HG03521 (cell line): ENCODE measurements at regions not wholly inside any gene's neighbourhood (a gene's known extent, or its start where the extent isn't known, plus 50 kb on each side); places are given as distances from the start of the nearest gene placed in this dataset.

Experiments
- ATAC-seq: cut with Tn5 transposase; IDR thresholded peaks from one replicate; pipeline ENCODE4 v1.9.1; 2021; ENCODE audit warnings: mild to moderate bottlenecking, moderate library complexity; ENCODE audit not compliant: unreplicated experiment

DNA sequence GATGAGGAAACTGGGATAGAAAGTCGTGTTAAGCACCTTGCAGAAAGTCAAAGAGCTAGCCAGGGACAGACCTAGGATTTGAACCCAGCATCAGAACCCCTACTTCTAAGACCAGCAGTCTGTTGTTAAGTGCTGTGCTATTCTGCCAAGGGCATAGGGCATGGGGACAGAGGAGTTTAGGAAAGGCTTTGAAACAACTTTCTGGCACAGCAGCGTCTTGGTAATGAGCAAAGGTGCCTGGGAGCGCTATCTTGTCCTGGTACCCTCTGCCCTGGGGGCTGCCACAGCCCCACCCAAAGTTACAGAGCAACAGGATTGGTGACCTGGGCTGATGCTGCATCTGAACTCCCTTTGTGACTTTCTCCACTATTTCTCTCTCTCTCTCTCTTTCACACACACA, 1108.1 kb downstream of the BCL11B start:
- ATAC-seq: no peak

DNA sequence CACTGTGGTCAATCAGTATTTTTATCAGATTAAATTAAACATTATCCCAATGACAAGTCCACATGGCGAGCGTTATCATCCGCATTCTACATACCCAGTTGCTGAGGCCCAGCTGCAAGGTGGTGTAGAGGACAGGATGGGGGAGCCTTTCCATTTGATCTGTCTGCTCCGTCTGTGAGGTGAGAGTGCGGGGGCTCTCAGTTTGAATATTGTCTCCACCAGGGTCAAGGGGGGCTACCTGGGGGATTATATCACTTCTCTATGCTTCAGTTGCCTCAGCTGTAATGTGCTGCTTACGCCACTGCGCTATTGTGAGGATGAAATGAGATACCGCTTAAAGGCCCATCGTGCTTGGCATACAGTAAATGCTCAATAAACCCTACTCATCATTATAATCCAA, 1106.0 kb downstream of the BCL11B start:
- ATAC-seq: no peak

GRCh38 chr14:98167275-98167674, 1104.7 kb downstream of the BCL11B start:
- ATAC-seq: no peak

- no peak for ATAC-seq
These were observed 1104.3 kb downstream of the BCL11B start for GRCh38 chr14:98167705-98168104.

DNA sequence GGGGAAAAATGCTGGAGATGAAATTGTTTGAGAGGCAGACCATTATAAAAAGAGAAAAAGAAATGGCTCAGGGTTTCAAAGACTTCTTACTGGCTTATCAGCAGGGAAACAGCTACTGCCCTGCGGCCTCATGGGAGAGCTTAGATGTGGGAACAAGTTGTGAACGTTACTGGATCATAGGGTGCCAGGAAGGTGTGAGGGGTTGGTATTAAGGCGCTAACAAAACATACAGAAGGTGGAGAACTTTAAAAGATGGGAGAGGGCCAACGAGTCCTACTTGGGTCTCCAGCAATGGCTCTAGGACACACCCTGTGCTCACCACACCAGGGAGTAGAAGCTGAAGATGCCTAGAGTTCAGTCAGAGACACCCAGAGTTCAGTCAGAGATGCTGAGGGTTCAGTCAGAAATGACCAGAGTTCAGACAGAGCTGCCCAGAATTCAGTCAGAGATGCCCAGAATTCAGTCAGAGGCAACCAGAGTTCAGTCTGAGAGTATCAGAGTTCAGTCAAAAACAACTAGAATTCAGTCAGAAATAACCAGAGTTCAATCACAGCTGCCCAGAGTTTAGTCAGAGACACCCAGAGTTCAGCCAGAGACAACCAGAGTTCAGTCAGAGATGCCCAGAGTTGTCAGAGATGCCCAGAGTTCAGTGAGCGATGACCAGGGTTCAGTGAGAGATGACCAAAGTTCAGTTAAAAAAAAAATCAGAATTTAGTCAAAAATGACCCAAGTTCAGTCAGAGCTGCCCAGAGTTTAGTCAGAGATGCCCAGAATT, 1103.6 kb downstream of the BCL11B start:
- no peak for ATAC-seq

GRCh38 chr14:98169170-98169587, 1102.8 kb downstream of the BCL11B start:
- ATAC-seq: no peak

DNA sequence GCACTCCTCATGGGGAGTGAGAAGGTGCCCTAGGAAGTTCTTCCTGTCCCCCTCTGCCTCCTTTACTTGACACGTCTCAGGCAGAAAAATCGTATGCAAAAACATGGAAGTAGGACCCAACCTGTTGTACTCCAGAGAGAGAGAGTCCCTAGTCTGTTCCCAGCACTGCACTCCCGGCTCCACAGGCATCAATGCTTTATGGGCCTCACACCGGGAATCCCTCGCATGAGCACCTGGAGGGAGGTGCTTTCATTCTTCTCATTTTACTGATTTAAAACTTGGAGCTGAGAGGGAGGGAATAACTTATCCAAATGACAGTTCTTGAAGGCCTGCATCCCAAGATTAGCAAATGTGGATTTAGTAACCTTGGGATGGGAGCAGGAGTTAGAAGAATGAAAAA, 1101.4 kb downstream of the BCL11B start:
- ATAC-seq: no peak

GRCh38 chr14:98171654-98172053, 1100.3 kb downstream of the BCL11B start:
- ATAC-seq: no peak

GRCh38 chr14:98172243-98172778, 1099.7 kb downstream of the BCL11B start:
- no peak for ATAC-seq

DNA sequence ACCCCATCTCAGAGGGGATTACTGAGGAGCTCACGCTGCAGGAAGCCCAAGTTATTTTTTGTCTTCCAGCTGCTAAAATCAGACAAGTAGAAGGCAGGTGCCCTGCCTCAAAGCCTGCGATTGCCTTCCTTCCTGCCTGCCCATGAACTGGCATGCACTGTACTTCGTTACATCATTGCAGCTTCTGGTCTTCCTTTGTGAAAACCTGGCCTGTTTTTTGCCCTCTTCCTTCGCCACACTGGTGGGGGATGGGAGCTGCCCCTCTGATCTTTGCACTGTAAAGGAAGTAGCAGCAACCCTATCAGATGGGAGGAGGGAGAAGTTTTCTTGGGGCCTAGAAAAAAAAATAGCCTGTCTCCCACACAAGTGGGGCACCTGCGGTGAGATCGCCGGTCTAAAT, 1098.7 kb downstream of the BCL11B start:
- no peak for ATAC-seq

DNA sequence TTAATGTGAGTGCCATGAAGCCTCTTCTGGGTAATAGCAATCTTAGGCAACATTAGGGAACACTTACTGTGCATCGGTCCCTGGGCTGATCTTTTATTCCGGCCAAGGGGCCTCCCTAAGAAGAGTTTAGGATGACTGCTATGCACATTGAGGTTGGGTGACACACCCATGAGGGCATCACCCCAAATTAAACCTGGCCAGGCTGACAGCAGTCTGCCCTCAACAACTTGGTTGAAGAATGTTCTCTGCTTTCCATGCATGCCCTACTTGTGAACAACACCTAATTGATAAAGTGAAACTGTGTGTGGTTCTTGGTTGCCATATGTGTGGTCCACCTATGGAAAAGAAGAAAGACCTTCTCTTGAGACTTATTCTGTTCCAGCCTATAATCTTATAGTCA, 1098.0 kb downstream of the BCL11B start:
- no peak for ATAC-seq

DNA sequence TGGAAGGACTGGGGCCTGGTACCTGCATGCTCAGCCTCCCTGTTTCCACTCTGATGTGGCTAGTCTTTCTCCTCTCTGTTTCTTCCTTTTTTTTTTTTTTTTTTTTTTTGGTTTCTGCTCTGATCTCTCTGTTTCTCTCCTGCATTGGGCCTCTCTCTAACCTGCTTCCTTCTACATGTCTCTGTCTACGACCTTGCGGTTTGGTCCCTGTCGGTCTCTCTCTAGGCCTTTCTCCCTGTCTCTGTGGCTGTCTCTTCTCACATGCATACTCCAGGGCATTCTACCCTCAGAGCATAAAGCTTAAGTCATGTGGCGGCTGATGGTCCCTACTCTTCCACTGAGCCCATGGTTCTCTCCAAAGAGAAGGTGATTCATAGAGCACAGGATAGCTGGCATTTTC, 1096.6 kb downstream of the BCL11B start:
- ATAC-seq: no peak

DNA sequence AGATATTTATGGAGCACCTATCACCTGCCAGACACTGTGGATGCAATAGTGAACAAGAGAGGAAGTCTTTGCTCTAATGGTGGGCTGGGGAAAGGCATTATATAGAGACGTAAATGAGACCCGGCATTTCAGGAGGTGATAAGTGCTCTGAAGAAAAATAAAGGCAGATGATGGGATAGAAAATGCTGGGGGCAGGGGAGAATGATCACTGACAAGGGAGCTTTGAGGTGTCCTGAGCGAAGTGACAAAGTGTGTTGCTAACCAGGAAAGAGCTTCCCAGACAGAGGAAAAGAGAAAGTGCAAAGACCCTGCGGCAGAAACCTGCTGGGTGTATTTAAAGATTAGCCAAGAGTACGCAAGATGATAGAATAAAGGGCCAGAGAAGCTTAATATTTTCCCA, 1096.1 kb downstream of the BCL11B start:
- ATAC-seq: no peak

DNA sequence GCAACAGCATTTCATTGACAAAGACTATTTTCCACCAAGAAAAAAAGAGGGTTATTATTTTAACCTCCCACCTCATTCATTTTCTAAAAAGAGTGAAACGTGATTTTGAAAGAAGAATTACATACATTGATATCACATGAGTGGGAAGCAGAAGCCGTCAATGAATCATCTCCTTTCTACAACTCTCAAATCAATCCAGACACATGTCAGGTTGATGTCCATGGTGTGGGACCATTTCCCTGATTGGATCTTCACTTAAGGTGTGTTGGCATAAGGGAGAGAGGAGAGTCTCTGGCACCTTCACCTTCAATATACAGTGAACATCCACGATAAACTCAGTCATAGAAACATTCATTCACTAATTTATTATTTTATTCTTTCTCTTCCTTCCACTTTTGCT, 1095.1 kb downstream of the BCL11B start:
- ATAC-seq: no peak

DNA sequence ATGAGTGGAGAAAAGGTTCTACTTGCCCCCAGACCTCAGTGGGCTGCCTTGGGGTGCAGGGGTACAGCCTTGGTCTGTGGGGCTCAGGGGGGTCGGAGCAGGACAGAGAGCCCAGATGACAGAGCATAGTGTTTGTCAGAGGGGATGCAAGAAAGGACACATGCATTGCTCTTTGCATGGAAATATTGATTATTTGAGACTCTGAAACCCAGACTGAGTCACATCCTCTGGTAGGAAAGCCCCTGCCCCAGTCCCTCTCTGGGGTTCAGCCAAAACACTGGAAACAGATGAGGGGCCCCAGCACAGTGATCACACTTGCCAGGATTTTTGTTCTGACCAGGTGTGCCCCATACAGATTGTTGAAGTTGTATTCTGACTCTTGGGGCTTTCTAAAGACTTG, 1094.4 kb downstream of the BCL11B start:
- no peak for ATAC-seq

GRCh38 chr14:98181241-98181640, 1090.8 kb downstream of the BCL11B start:
- ATAC-seq: no peak

DNA sequence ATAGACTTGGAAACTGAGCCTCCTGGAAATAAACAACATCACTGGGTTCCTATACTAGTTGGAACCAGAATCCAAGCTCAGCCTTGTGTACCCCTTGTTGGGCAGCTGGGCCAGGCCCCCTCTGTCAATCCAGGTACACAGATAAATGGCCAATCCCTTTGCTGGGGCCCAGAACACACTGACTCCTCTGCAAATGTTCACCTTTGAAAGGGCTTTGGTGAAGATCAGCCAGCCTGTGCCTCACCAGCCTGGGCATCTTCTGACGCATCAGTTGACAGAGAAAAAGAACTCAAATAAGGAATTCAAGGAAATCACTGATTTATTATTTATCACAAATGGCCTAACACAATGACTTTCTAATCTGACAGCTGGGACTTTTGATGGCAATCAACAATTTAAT, 1090.2 kb downstream of the BCL11B start:
- ATAC-seq: no peak

DNA sequence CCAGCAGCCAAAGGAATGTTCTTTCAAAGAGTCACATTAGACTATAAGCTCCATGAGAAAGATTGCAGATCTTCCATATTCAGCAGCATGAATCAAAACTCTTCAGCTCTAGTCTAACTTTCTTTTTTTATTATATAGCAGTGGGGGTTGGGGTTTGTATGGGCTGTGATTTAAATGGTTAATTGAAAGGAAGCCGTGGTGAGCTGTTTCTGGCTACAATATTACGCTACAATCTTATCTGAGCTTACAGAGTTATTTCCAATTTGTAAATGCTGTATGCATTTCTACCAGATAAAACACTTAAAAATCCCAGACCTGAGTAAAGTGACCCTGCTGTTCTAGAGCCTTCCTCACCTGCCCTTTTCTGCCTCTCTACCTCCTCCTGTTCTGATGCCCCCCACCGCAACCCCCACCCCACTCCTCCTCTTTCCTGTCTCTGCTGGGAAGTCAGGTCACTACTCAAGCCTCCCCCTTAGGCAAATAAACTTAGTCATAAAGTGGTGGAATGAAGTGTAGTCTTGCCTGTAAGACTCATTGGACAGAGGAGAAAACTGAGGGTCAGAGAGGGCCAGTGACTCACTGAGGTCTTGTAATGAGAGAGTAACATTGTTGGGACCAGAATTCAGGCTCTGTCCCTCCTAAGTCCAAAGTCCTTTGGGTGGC, 1089.5 kb downstream of the BCL11B start:
- no peak for ATAC-seq

- no peak for ATAC-seq
These were observed 1088.4 kb downstream of the BCL11B start for GRCh38 chr14:98183556-98183955.

GRCh38 chr14:98184457-98184856, 1087.5 kb downstream of the BCL11B start:
- no peak for ATAC-seq

DNA sequence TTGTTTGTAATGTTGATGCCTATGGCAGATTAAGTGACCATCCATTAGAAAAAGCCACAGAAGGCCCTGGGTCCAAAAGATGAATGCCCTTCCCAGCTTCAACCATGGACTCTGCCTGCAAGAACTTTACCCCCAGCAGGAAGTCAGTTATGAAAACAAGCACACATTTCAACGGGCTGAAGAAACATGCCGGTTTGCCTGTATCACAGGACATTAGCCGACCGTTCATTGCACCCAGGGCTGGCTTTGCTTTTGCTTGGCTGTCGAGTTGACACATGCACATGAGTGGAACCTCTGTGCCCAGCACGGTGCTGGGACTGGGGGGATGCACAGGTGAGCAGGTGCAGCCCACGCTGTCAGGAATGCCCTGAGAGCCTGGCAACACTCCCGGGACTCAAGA, 1087.0 kb downstream of the BCL11B start:
- no peak for ATAC-seq

GRCh38 chr14:98186140-98186539, 1085.9 kb downstream of the BCL11B start:
- ATAC-seq: no peak
